Body of pancreas (tissue), 4 donors: ENCODE measurements at regions not wholly inside any gene's neighbourhood (a gene's known extent, or its start where the extent isn't known, plus 50 kb on each side); places are given as distances from the start of the nearest gene placed in this dataset.
"Not testable (repeated sequence)": the region's sequence is repeated elsewhere in the genome, so short reads cannot be mapped to it uniquely, and the experiment has no call there.

Experiments
- ATAC-seq: fragments of 150-250 bp; one replicate; pipeline ENCODE4 v1.9.1; 2016
- DNase-seq, 4 donors: peaks; one replicate each; pipeline ENCODE4 v3.0.0-alpha.2; 2019
- H3K27ac ChIP-seq, 4 donors: fragments of 200-600 bp; sonication (generic); 1 replicate in 3 of 4; 2 replicates in 1 of 4; pipeline versions ENCODE4 v1.5.1 to v1.6.1; 2016 to 2019; ENCODE audit warnings: mild to moderate bottlenecking in 1 of 4, mixed read lengths in 1 of 4, moderate library complexity in 1 of 4
- H3K27me3 ChIP-seq, 2 donors: fragments of 200-600 bp; sonication (generic); one replicate each; pipeline ENCODE4 v1.6.0; 2016; ENCODE audit warnings: mild to moderate bottlenecking in 1 of 2
- H3K36me3 ChIP-seq, 2 donors: fragments of 200-600 bp; sonication (generic); replicated peaks in 1 of 2; 2 replicates each; pipeline ENCODE4 v1.5.1; 2016; ENCODE audit warnings: low read depth in 2 of 2; ENCODE audit not compliant: insufficient read depth in 1 of 2
- H3K4me1 ChIP-seq: fragments of 200-600 bp; sonication (generic); one replicate; pipeline ENCODE4 v1.6.0; 2016
- H3K4me3 ChIP-seq, 2 donors: fragments of 200-600 bp; sonication (generic); 1 replicate in 1 of 2; 2 replicates in 1 of 2; pipeline ENCODE4 v1.5.1; 2016 to 2019
- H3K9me3 ChIP-seq, 3 donors: fragments of 200-600 bp; sonication (generic); 1 replicate in 2 of 3; 2 replicates in 1 of 3; pipeline ENCODE4 v1.5.1; 2016
- POLR2A ChIP-seq, 3 donors: fragments of 450-650 bp; IDR thresholded peaks; one replicate each; pipeline ENCODE4 v1.6.1; 2016; ENCODE audit warnings: antibody characterized with exemption in 3 of 3, mild to moderate bottlenecking in 2 of 3
- WGBS, 2 donors: methylation state at CpG; one replicate each; pipeline ENCODE4 v1.1.5; 2017; 5-methylcytosine and 5-hydroxymethylcytosine counted together
- intact Hi-C: fragments of 100-400 bp; cut with DNase I; formaldehyde crosslinking; loops from one replicate; pipeline ENCODE4 v1.15.1; 2023
- TF ChIP-seq, protein P1 (sequence below), 7 experiments: fragments of 450-650 bp in 4 of 7; fragments of 200-600 bp in 3 of 7; sonication (generic) in 3 of 7; IDR thresholded peaks; one replicate each; pipeline ENCODE4 v1.5.1; 2016 to 2019; ENCODE audit warnings: antibody characterized with exemption in 7 of 7

- no peak overlapping the region for H3K27ac ChIP-seq
- H3K27me3 ChIP-seq: no peaks in the 10 kb centered on the region
- ATAC-seq (no peak), DNase-seq (no peak)
- H3K4me3 ChIP-seq: no peak overlapping the region
- WGBS, 2 donors: 14 to 19% methylated on average over 1 of the region's 1 CpG
- intact Hi-C loops: no loop called here
- no peaks in the 10 kb centered on the region for H3K9me3 ChIP-seq
- no peaks in the 10 kb centered on the region for H3K4me1 ChIP-seq
- TF ChIP-seq POLR2A (IDR thresholded peaks at IDR 0.05): no peak
- TF ChIP-seq, protein P1, sequence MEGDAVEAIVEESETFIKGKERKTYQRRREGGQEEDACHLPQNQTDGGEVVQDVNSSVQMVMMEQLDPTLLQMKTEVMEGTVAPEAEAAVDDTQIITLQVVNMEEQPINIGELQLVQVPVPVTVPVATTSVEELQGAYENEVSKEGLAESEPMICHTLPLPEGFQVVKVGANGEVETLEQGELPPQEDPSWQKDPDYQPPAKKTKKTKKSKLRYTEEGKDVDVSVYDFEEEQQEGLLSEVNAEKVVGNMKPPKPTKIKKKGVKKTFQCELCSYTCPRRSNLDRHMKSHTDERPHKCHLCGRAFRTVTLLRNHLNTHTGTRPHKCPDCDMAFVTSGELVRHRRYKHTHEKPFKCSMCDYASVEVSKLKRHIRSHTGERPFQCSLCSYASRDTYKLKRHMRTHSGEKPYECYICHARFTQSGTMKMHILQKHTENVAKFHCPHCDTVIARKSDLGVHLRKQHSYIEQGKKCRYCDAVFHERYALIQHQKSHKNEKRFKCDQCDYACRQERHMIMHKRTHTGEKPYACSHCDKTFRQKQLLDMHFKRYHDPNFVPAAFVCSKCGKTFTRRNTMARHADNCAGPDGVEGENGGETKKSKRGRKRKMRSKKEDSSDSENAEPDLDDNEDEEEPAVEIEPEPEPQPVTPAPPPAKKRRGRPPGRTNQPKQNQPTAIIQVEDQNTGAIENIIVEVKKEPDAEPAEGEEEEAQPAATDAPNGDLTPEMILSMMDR (IDR thresholded peaks at IDR 0.05): no peak
- H3K36me3 ChIP-seq: no peaks in the 10 kb centered on the region
Measured at GRCh38 chr10:9561821-9562505, 1455.7 kb upstream of the CELF2 start.

GRCh38 chr10:9577746-9578145, 1439.9 kb upstream of the CELF2 start:
- TF ChIP-seq, protein P1 (IDR thresholded peaks at IDR 0.05): no peak
- no peak for TF ChIP-seq POLR2A (IDR thresholded peaks at IDR 0.05)
- intact Hi-C loops: no loop called here
- no peak for ATAC-seq
- H3K4me3 ChIP-seq: no peak overlapping the region
- no peaks in the 10 kb centered on the region for H3K9me3 ChIP-seq
- no peaks in the 10 kb centered on the region for H3K36me3 ChIP-seq
- WGBS, 2 donors: 54 to 65% methylated on average over 1 of the region's 1 CpG
- no peak overlapping the region for H3K27ac ChIP-seq
- no peak for DNase-seq
- no peaks in the 10 kb centered on the region for H3K4me1 ChIP-seq
- no peaks in the 10 kb centered on the region for H3K27me3 ChIP-seq

DNA sequence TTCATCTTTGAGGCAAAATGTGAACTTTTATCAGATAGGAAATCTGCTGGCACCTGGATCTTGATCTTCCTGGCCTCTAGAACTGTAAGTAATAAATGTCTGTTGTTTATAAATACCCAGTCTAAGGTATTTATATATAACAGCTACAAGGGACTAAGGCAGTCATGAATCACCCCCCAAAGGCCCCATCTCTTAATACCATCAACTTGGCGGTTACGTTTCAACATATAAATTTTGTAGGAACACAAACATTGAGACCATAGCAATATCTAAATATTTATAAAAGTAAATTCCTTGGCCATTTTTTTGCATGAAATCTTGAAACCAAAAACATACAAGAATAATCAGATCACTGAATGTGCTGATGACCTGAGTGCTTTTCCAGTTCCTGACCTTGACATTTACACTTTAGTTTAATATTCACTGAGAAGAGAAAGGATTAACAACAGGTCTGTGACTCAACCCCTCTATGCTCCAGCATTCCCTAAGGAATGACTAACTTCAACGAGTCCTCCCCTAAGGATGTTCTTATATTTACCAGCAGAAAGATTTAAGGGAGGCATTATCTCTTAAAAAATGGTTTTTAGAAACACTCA, 1438.5 kb upstream of the CELF2 start:
- Histone ChIP-seq H3K36me3 (no peaks in the 10 kb centered on the region), H3K27ac (no peak overlapping the region), H3K27me3 (no peaks in the 10 kb centered on the region), H3K4me1 (no peaks in the 10 kb centered on the region), H3K9me3 (no peaks in the 10 kb centered on the region), H3K4me3 (no peak overlapping the region)
- 79 to 82% methylated on average over 3 of the region's 3 CpGs for WGBS, 2 donors
- intact Hi-C loops: no loop called here
- ATAC-seq (no peak), DNase-seq (no peak)
- TF ChIP-seq POLR2A (IDR thresholded peaks at IDR 0.05): no peak
- TF ChIP-seq, protein P1 (IDR thresholded peaks at IDR 0.05): no peak

DNA sequence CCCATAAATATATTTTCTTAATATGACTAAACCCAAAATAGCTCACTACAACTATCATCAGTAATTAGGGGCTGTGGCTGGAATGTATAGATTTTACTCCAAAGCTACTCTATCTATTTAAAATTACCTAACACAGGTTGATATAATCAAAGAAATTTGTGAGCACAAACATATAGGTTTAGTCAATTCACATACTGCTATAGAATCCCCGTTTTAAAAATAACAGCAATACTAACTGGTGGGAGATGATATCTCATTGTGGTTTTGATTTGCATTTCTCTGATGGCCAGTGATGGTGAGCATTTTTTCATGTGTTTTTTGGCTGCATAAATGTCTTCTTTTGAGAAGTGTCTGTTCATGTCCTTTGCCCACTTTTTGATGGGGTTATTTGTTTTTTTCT, 1434.9 kb upstream of the CELF2 start:
- H3K36me3 ChIP-seq, H3K27ac ChIP-seq, H3K4me3 ChIP-seq, DNase-seq, ATAC-seq, H3K27me3 ChIP-seq, H3K4me1 ChIP-seq, intact Hi-C loops, H3K9me3 ChIP-seq: not testable (repeated sequence)
- WGBS, 2 donors: 40 to 87% methylated on average over 1 of the region's 1 CpG

DNA sequence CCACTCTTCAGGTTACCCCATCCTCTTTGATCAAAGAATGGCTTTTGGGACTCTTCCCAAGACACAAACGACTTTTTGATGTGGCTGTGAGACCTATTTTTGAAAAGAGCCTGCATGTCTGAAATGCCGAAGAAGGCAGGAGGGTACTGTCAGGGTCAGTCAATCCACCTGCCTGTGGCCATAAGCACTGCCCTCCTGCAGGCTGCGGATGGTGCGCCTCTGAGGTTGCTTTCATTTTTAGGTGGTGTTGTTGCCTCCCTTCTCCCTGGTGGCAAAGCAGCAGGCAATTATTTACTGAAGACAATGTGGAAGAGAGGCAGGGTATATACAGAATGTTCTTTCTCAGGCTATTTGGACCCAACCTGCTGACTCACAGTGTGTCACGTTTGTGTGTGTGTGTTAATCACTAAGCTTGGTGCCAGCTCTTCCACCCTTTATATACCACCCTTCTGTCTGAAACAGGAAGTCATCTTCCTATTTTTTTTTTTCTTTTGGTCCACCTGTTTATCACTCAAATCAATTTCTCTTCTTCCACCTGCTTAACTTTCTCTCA, 1421.2 kb upstream of the CELF2 start:
- intact Hi-C loops: no loop called here
- no peak for TF ChIP-seq POLR2A (IDR thresholded peaks at IDR 0.05)
- TF ChIP-seq, protein P1 (IDR thresholded peaks at IDR 0.05): no peak
- WGBS, 2 donors: 60 to 67% methylated on average over 5 of the region's 5 CpGs
- Histone ChIP-seq H3K4me1 (no peaks in the 10 kb centered on the region), H3K4me3 (no peak overlapping the region), H3K36me3 (no peaks in the 10 kb centered on the region), H3K27ac (no peak overlapping the region), H3K9me3 (no peaks in the 10 kb centered on the region), H3K27me3 (no peaks in the 10 kb centered on the region)
- DNase-seq (no peak), ATAC-seq (no peak)
